GM12892 (cell line): ENCODE measurements at regions not wholly inside any gene's neighbourhood (a gene's known extent, or its start where the extent isn't known, plus 50 kb on each side); places are given as distances from the start of the nearest gene placed in this dataset.

Source experiments
- POLR2A ChIP-seq: IDR thresholded peaks from 2 replicates; pipeline ENCODE4 v1.6.1; 2011; ENCODE audit warnings: low read depth, low read length, control low read depth
- POLR2AphosphoS5 ChIP-seq: IDR thresholded peaks from 2 replicates; pipeline ENCODE4 v1.6.1; 2011; ENCODE audit warnings: low read depth, low read length, control low read depth
- TAF1 ChIP-seq: IDR thresholded peaks from 2 replicates; pipeline ENCODE4 v1.6.1; 2011; ENCODE audit warnings: low read depth, mild to moderate bottlenecking, control low read depth, low read length, borderline replicate concordance

DNA sequence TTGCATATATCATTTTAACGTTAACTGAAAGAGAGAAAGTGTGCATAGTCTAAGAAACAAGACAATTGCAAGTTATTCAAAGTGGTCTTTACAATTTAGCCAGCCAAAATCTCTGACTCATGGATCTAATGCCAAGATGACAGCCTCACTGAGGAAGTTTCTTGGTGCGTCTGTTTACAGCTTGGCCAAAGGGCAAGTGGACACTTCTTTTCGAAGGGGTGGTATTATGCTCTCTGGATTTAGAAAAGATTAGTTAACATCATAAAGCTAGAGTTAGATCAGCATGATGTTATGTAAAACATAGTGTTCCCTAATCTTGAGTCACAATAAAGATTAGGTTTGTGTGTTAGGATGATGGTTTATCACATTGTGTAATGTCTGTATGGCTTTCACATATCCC, 51.5 kb upstream of the SLC2A13 start:
- TF ChIP-seq POLR2A (no peak), POLR2AphosphoS5 (no peak), TAF1 (no peak)
